Activated CD8-positive, alpha-beta T cell treated with anti-CD3 and anti-CD28 coated beads, Interleukin-2, amount 10 ng/mL, durations not matched to agents 7 days and 5 days (primary cell): ENCODE measurements at regions not wholly inside any gene's neighbourhood (a gene's known extent, or its start where the extent isn't known, plus 50 kb on each side); places are given as distances from the start of the nearest gene placed in this dataset.

Source experiments
- ATAC-seq: fragments of 150-1000 bp; cut with Tn5 transposase; one replicate; pipeline ENCODE4 v1.10.0; 2021; ENCODE audit warnings: moderate library complexity
- CTCF ChIA-PET: fragments of 350-600 bp; sonication (Branson Sonifier 250); formaldehyde crosslinking; loops from one replicate; lab custom pipeline; 2021; ENCODE audit warnings: antibody characterized with exemption; lab: Charles Lee
- POLR2A ChIA-PET: fragments of 350-600 bp; sonication (Branson Sonifier 250); formaldehyde crosslinking; loops from one replicate; lab custom pipeline; 2021; ENCODE audit warnings: antibody characterized with exemption; lab: Charles Lee
- DNase-seq: peaks from one replicate; pipeline ENCODE4 v3.0.0-alpha.2; 2020
- H3K27ac Mint-ChIP-seq: one replicate; pipeline ENCODE4 v1.8.0; 2021; ENCODE audit warnings: mild to moderate bottlenecking, mixed read lengths
- H3K27me3 Mint-ChIP-seq: one replicate; pipeline ENCODE4 v1.8.0; 2021; ENCODE audit warnings: low read depth, mixed read lengths
- H3K36me3 Mint-ChIP-seq: one replicate; pipeline ENCODE4 v1.8.0; 2021; ENCODE audit warnings: low read depth, mixed read lengths
- H3K4me1 Mint-ChIP-seq: one replicate; pipeline ENCODE4 v1.8.0; 2021; ENCODE audit warnings: low read depth, mixed read lengths
- H3K4me3 Mint-ChIP-seq: one replicate; pipeline ENCODE4 v1.8.0; 2021; ENCODE audit warnings: mild to moderate bottlenecking, mixed read lengths
- H3K9me3 Mint-ChIP-seq: one replicate; pipeline ENCODE4 v1.8.0; 2022; ENCODE audit warnings: mixed read lengths; ENCODE audit not compliant: insufficient read depth

GRCh38 chr1:96281491-96281890 is 440.1 kb upstream of the PTBP2 start:
- Mint-ChIP-seq H3K4me1 (no peaks in the 10 kb centered on the region), H3K36me3 (no peaks in the 10 kb centered on the region), H3K27me3 (no peaks in the 10 kb centered on the region), H3K9me3 (peaks cover 14% of the 10 kb centered on the region), H3K4me3 (no peak overlapping the region), H3K27ac (no peak overlapping the region)
- ATAC-seq (no peak), DNase-seq (no peak)
- CTCF ChIA-PET = no interaction called here
- POLR2A ChIA-PET = no interaction called here

GRCh38 chr1:96290033-96290432 is 431.6 kb upstream of the PTBP2 start:
- H3K27me3 Mint-ChIP-seq = no peaks in the 10 kb centered on the region

GRCh38 chr1:96290801-96291200 is 430.8 kb upstream of the PTBP2 start:
- ATAC-seq = no peak
- Mint-ChIP-seq H3K36me3 (no peaks in the 10 kb centered on the region), H3K27me3 (no peaks in the 10 kb centered on the region), H3K4me1 (no peaks in the 10 kb centered on the region), H3K27ac (no peak overlapping the region), H3K4me3 (no peak overlapping the region), H3K9me3 (peaks cover 24% of the 10 kb centered on the region)
- ChIA-PET POLR2A (no interaction called here), CTCF (no interaction called here)
- no peak for DNase-seq

More at GRCh38 chr1:96290033-96290432, 431.6 kb upstream of the PTBP2 start:
- Mint-ChIP-seq H3K36me3 (no peaks in the 10 kb centered on the region), H3K9me3 (peaks cover 24% of the 10 kb centered on the region), H3K4me3 (no peak overlapping the region), H3K27ac (no peak overlapping the region), H3K4me1 (no peaks in the 10 kb centered on the region)
- POLR2A ChIA-PET = no interaction called here
- DNase-seq = no peak
- CTCF ChIA-PET = no interaction called here
- ATAC-seq = no peak

GRCh38 chr1:96291468-96291867 is 430.1 kb upstream of the PTBP2 start:
- Mint-ChIP-seq H3K36me3 (no peaks in the 10 kb centered on the region), H3K27me3 (no peaks in the 10 kb centered on the region), H3K4me3 (no peak overlapping the region), H3K9me3 (peaks cover 19% of the 10 kb centered on the region), H3K27ac (no peak overlapping the region), H3K4me1 (no peaks in the 10 kb centered on the region)
- POLR2A ChIA-PET = no interaction called here
- CTCF ChIA-PET = no interaction called here
- ATAC-seq (no peak), DNase-seq (no peak)

GRCh38 chr1:96292141-96292540 is 429.4 kb upstream of the PTBP2 start:
- DNase-seq (no peak), ATAC-seq (no peak)
- Mint-ChIP-seq H3K27me3 (no peaks in the 10 kb centered on the region), H3K27ac (no peak overlapping the region), H3K9me3 (peaks cover 14% of the 10 kb centered on the region), H3K4me1 (no peaks in the 10 kb centered on the region), H3K36me3 (no peaks in the 10 kb centered on the region), H3K4me3 (no peak overlapping the region)
- ChIA-PET POLR2A (no interaction called here), CTCF (no interaction called here)

DNA sequence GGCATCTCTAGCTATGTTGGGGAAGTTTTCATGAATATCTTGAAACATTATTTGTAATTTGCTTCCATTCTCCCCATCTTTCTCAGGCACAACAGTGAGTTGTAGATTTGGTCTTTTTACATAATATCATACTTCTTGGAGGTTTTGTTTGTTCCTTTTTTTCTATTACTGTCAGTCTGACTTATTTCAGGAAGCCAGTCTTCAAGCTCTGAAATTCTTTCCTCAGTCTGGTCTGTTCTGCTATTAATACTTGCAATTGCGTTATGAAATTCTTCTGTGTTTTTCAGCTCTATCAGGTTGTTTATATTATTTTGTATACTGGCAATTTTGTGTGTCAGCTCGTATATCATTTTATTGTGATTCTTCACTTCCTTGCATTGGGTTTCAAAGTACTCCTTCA is 424.6 kb upstream of the PTBP2 start:
- Mint-ChIP-seq H3K4me1 (no peaks in the 10 kb centered on the region), H3K9me3 (no peaks in the 10 kb centered on the region), H3K27me3 (no peaks in the 10 kb centered on the region), H3K4me3 (no peak overlapping the region), H3K36me3 (no peaks in the 10 kb centered on the region), H3K27ac (no peak overlapping the region)
- ATAC-seq = no peak
- DNase-seq = no peak
- CTCF ChIA-PET = no interaction called here
- POLR2A ChIA-PET = no interaction called here

GRCh38 chr1:96306809-96307560 is 414.6 kb upstream of the PTBP2 start:
- Mint-ChIP-seq H3K36me3 (no peaks in the 10 kb centered on the region), H3K4me1 (no peaks in the 10 kb centered on the region), H3K4me3 (no peak overlapping the region), H3K27ac (no peak overlapping the region), H3K9me3 (no peaks in the 10 kb centered on the region), H3K27me3 (no peaks in the 10 kb centered on the region)
- no peak for DNase-seq
- ChIA-PET POLR2A (no interaction called here), CTCF (no interaction called here)
- no peak for ATAC-seq

DNA sequence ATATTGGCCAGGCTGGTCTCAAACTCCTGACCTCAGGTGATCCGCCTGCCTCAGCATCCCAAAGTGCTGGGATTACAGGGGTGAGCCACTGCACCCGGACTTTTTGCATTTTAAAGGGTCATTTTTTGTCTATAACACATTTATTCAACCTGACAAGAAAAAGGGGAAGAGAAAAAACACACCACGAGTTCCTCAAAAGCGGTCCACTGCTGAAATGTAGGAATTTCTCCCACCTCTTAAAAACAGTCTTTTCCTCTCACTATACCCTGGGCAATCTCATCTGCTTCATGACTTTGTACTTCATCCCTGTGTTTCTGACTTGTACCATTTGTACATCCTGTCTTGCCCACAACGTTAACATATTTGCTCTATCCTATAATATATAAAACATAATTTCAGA is 413.3 kb upstream of the PTBP2 start:
- ChIA-PET CTCF (no interaction called here), POLR2A (no interaction called here)
- no peaks in the 10 kb centered on the region for H3K27me3 Mint-ChIP-seq
- H3K4me1 Mint-ChIP-seq = no peaks in the 10 kb centered on the region
- DNase-seq = no peak
- H3K9me3 Mint-ChIP-seq = no peaks in the 10 kb centered on the region
- H3K36me3 Mint-ChIP-seq = no peaks in the 10 kb centered on the region
- no peak overlapping the region for H3K27ac Mint-ChIP-seq
- H3K4me3 Mint-ChIP-seq = no peak overlapping the region
- no peak for ATAC-seq

DNA sequence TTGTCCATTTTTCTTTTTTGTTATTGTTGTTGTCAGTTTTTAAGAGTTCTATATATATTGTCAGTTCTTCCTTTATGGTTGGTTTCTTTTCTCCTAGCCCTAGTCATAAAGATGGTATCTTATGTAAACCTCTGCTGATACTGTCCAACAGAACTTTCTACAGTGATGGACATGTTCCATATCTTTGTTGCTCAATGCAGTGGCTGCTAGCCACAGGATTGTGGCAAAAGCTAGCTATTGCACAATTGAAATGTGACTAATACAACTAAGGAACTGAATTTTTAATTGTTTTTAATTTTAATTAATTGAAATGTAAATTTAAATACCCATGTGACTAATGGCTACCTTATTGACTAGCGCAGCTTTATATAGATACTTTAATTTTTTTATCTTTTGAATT is 411.8 kb upstream of the PTBP2 start:
- ChIA-PET CTCF (no interaction called here), POLR2A (no interaction called here)
- no peaks in the 10 kb centered on the region for H3K4me1 Mint-ChIP-seq
- no peak overlapping the region for H3K4me3 Mint-ChIP-seq
- no peak for ATAC-seq
- no peaks in the 10 kb centered on the region for H3K27me3 Mint-ChIP-seq
- no peaks in the 10 kb centered on the region for H3K36me3 Mint-ChIP-seq
- no peaks in the 10 kb centered on the region for H3K9me3 Mint-ChIP-seq
- no peak for DNase-seq
- H3K27ac Mint-ChIP-seq = no peak overlapping the region

DNA sequence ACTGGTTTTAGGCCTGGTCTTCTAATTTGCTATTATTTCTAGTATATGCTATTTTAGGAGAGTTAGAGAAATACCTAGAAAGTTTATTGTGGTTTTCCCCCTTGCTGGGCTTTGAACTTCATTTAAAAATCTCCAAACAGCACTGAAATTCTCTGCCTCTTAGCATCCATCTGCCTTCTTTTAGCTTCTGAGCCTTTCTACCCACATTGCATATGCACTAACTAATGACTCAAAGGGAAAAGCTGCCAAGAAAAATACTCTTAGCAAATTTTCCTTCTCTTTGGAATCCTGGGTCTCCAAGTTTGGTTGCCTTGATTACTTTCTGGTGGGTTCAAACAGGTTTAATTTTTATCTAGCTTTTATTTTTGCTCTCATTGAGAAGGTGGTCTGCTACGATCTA is 408.4 kb upstream of the PTBP2 start:
- no peak for DNase-seq
- ChIA-PET POLR2A (no interaction called here), CTCF (no interaction called here)
- Mint-ChIP-seq H3K4me1 (no peaks in the 10 kb centered on the region), H3K4me3 (no peak overlapping the region), H3K36me3 (no peaks in the 10 kb centered on the region), H3K27ac (no peak overlapping the region), H3K27me3 (no peaks in the 10 kb centered on the region), H3K9me3 (peaks cover 1% of the 10 kb centered on the region)
- ATAC-seq = no peak

DNA sequence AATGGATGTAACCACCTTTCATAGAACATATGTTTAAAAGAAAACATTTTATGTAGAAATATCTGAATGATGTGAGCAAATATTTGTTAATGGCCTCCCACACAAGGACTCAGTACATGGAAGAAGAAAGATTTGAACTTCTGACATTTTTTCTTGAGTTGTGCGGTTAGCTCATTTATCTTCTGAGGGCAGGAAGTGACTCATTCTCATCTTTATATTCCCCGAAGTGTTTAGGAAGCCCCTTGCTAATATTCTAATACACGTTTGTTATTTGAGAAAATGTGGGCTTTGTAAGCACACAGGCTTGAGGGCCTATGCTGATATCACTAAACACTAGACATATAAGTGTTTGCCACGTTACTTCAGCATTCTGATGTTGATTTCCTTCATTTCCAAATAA is 392.5 kb upstream of the PTBP2 start:
- Mint-ChIP-seq H3K36me3 (no peaks in the 10 kb centered on the region), H3K4me3 (no peak overlapping the region), H3K9me3 (no peaks in the 10 kb centered on the region), H3K27me3 (no peaks in the 10 kb centered on the region), H3K4me1 (no peaks in the 10 kb centered on the region), H3K27ac (no peak overlapping the region)
- ATAC-seq = no peak
- DNase-seq = no peak
- ChIA-PET CTCF (no interaction called here), POLR2A (no interaction called here)

GRCh38 chr1:96331596-96331995 is 390.0 kb upstream of the PTBP2 start:
- no peaks in the 10 kb centered on the region for H3K27me3 Mint-ChIP-seq
- no peaks in the 10 kb centered on the region for H3K36me3 Mint-ChIP-seq
- no peak overlapping the region for H3K4me3 Mint-ChIP-seq
- ChIA-PET POLR2A (no interaction called here), CTCF (no interaction called here)
- H3K4me1 Mint-ChIP-seq = no peaks in the 10 kb centered on the region
- ATAC-seq = no peak
- no peak overlapping the region for H3K27ac Mint-ChIP-seq
- no peaks in the 10 kb centered on the region for H3K9me3 Mint-ChIP-seq
- DNase-seq = no peak
